Inflammatory macrophage treated with lipopolysaccharide for 1 hour (primary cell): ENCODE measurements at regions not wholly inside any gene's neighbourhood (a gene's known extent, or its start where the extent isn't known, plus 50 kb on each side); places are given as distances from the start of the nearest gene placed in this dataset.
A peak's percentile ranks its signal among the peaks of the same experiment; 100 is the strongest.
"Not testable (repeated sequence)": the region's sequence is repeated elsewhere in the genome, so short reads cannot be mapped to it uniquely, and the experiment has no call there.

Source experiments
- DNase-seq, 2 donors: peaks; one replicate each; pipeline ENCODE4 v3.0.0-alpha.2; 2020 to 2022

DNA sequence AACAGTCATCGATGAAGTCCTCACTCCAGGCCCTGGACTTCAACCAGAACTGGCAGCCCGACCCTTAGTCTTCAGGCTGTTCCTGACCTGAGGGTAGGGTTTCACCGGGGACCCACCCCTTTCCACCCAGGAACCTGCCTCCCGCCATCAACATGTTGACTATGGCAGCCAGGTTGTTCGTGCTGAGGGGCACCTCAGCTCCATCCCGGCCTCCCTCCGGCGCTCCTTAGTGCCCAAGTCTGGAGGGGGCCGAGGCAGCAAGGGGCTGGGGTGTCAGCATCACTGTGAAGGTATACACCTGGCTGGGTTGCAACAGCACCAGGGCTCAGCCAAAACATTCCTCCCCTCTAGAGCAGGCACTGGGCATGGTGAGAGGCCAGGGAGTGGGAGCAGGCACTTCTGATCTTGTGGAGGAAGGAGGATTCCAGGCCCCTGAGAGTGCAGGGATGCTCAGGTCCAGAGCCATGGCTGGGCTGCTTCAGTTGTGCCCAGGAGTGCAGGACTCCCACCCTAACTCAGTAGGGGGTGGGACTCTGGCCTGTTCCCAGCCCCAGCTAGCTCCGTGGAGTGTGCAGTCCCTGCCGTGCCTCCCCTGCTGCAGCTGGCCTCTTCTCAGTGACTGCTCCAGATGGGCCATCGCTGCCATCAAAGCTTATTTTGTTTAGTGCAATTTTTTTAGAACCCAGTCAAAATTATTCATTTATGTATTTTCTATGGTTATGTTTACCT is 1445.9 kb downstream of the PCDH9 start:
- DNase-seq, result no peak

DNA sequence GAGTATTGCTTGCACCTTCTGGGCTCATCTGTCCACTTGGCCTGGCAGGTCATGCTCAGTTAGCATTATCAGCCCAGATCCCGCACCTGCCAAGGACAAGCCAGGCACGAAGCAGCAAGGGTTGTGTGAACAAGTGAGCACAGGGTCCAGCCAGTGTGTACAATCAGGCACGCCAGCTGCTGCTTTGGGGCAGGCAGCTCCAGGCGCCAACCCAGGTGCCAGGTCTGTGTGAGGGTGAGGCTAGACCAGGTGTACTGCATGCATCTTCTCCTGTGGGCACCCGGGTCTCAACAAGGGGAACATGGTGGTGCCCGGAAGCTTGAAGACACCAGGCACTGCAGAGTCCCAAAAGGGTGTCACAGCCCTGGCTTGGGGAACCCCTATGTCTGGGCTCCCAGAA is 1446.8 kb downstream of the PCDH9 start:
- no peak for DNase-seq

DNA sequence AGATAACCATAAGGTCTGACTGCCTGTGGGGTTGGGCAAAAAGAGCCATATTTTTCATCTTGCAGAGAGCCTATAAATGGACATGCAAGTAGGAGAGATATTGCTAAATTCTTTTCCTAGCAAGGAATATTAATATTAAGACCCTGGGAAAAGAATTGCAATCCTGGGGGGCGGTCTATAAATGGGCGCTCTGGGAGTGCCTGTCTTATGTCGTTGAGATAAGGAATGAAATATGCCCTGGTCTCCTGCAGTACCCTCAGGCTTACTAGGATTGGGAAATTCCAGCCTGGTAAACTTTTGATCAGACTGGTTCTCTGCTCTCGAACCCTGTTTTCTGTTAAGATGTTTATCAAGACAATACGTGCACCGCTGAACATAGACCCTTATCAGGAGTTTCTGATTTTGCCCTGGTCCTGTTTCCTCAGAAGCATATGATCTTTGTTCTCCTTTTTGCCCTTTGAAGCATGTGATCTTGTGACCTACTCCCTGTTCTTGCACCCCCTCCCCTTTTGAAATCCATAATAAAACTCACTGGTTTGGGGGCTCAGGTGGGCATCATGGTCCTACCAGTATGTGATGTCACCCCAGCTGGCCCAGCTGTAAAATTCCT is 1458.3 kb downstream of the PCDH9 start:
- not testable (repeated sequence) for DNase-seq

DNA sequence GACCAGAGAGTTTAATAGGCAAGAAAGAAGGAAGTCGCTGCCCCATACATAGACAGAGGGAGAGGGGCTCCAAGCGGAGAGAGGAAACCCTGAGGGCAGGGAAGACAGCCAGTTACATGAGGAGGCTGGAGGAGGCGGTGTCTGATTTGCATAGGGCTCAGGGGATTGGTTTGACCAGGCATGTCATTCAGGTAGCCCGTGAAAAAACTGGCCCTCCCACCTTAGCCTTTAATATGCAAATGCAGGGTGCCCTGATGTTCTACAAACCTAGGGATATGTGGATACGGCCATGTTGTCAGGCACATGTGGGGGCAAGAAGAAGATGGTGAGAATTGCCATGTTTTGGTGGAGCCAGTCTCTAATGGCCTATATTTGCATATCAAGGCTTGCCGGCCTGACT is 1461.6 kb downstream of the PCDH9 start:
- DNase-seq, result no peak

DNA sequence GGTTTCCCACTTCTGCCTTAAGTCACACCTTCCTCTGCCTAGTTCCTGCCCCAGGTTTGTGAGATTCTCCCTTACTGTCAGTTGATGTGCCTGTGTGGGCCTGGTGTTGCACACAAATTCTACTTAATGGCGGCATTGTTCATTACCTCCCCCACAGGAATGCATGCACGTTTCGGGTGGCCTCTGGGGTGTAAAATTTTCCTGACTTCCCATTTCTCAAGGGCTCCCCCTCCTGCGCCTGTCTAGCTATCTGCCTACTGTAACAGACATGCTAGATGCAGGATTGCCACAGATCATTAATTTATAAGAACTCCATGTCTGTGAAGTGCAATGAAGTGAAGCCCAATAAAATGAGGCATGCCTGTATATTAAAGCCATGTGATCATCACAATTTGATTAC is 1466.3 kb downstream of the PCDH9 start:
- DNase-seq, result no peak

DNA sequence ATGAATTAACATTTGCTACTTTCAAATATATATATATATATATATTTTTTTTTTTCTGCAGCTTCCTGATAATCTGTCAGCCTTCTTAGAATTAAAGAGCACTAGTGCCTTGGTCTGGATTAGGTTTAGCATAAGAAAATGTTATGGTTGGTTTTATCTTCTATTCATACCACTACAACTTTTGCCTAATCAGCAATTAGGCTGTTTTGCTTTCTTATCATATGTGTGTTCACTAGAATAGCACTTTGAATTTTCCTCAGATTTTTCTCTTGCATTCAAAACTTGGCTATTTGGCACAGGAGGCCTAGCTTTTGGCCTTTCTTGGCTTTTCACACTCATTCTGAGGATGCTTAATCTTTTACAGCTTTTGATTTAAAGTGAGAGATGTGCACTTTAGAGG is 1468.1 kb downstream of the PCDH9 start:
- no peak for DNase-seq

DNA sequence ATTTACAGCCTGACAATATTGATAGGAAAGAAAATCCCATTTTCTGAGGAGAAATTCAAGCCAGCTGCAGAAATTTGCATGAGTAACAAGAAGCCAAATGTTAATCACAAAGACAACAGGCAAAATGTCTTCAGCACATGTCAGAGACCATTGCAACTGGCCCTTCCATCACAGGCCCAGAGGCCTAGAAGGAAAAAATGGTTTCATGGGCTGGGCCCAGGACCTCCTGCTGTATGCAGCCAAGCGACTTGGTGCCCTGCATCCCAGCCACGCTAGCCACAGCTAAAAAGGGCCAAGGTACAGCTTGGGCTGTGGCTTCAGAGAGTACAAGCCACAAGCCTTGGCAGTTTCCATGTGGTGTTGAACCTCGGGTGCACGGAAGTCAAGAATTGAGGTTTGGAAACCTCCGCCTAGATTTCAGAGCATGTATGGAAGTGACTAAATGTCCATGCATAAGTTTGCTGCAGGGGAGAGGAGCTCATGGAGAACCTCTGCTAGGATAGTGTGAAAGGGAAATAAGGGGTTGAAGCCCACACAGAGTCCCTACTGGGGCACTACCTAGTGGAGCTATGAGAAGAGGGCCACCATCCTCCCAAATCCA is 1474.0 kb downstream of the PCDH9 start:
- no peak for DNase-seq

DNA sequence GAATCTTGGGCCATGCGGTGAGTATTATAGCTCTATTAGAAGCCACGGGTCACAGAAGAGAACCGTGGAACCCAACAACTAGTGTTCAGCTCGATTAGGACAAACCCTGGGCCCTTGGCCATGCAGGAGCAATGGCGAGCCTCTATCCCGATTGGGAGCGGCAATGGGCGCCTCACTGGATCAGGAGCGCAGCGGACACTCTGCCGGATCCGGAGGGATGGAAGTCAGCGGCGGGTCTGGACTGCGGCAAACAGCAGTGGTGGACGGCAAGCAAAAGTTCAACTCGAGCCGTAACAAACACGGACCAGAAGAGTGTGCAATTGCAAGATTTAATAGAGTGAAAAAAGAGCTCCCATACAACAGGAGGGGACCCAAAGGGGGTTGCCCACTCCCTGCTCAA is 1481.9 kb downstream of the PCDH9 start:
- DNase-seq, result no peak

DNA sequence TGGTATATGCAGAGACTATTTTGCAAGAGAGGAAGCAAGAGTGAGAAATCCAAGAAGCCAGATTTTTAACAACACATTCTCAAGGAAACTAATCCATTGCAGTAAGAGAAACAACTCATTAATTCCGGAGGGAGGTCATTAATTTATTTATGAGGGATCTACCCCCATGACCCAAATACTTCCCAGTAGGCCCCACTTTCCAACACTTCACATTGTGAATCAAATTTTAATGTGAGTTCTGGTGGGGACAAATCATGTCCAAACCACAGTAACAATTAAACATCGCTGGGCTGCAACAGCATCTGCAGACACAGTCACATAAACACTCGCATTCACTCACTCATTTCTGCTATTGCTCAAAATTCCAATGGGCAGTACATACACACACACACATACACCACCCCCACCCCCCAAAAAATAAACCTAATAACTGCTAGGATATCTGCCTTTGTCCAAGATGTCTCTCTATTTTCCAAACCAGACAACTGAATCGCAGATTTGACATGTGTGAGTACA is 1483.7 kb downstream of the PCDH9 start:
- no peak for DNase-seq

DNA sequence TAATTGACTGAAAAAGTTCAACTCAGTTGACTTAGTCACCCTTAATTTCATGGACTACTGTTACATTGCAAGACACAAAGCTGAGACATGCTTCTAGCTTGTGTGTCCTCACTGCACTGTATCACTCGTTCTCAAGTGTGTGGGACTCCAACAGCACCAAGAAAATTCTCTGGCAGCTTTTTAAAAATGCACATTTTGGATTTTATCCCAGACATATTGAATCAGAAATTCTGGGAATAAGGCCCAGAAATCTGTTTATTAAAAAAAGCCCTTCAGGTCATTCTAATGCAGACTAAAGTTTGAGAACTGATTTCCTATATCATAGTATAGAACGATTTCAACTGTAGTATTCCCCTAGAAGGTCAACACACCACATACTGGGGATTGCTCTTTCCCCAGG is 1485.3 kb downstream of the PCDH9 start:
- DNase-seq, result no peak

DNA sequence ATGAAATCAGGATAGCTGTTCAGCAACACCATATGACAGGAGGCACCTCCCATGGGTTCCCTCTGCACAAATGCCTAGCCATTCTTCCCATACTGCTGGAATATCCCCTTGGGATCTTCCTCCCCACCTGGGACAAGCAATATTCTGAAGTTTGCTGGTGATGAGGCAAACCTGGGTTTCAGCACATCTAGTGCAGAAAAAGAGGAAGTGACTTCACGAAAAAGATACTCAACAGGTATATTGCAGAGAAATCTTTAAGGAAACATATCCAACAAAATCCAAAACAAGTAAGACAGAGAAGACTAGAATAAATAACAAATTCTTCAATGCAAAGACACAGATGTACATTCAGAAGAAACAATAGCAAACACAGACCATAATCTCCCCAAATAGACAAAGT is 1497.0 kb downstream of the PCDH9 start:
- DNase-seq, result no peak

DNA sequence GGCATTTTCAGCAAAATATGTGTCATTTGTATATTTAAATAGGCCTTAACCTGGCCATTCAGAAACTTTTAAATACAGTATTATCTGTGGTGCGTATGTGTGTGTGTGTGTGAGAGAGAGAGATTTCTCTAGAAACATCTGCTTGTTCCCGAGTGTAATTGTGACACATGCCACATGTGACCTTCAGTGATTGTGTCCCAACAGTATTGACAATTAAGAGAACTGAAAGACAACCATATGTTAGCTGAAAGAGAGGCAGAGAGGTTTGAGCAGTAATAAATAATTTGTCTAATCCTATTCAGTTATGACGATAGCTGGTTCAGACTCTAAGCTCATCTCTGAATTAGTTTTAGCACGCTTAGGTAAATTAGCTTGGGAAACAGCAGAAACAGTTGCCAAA is 1503.1 kb downstream of the PCDH9 start:
- DNase-seq, result no peak

DNA sequence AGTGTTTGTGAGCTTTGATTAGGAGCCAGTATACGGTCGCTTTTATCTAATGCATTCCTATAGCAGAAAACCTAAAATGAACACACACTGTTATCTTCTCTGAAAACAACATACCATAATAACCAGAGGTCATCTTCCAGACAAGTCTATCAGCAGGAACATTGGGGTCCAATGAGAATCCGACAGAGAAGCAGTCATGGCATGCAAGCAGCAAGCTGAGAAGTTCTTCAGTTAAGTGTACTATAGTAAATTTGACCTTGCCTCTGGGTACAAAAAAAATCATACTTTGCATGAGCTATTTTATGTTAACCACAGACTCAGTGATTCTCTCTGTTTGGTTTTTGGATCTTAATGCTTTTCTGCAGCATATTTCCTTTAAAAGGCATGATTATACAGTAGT is 1505.1 kb downstream of the PCDH9 start:
- no peak for DNase-seq

DNA sequence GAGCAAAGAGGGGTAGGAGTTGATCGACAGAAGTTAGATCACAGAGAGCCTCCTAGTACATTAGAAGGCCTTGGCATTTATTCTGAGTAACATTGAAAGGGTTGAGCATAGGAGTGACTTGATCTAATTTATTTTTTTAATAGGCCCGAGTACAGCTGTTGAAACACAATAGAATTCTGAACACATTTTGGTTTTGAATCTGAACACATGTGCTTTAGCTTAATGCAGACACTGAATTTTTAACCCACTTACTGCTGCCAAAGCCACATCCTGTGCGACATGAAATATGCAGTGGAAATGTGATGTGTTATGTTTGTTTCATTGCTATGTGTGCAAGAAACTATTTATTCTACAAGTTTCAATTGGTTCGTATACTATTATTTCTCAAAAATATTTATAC is 1505.9 kb downstream of the PCDH9 start:
- no peak for DNase-seq

DNA sequence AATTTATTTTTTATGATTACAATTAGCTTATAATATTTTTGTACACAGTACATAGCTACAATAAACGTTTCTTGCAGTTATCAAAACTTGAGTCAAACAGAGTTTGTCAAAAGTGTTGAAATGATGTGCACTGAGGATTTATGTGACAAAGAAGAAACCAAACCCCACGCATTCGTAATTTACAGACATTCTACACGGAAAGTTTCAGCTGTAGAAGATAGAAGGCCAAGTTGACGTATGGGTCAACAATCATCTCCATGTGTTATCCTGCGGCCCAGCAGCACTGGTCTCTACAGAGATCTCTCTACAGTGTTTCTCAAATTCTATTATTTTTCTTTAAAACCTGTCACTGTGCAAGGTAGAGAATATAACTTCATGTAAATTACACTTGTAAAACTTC is 1507.6 kb downstream of the PCDH9 start:
- no peak for DNase-seq

DNA sequence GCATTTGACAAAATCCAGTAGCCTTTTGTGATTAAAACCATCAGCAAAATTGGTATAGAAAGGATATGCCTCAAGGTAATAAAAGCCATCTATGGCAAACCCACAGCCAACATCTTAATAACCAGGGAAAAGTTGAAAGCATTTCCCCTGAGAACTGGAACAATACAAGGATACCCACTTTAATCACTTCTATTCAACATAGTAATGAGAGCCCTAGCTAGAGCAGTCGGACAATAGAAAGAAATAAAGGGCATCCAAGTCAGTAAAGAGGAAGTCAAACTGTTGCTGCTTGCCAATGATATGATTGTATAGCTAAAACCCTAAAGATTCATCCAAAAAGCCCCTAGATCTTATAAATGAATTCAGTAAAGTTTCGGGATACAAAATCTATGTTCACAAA is 1510.3 kb downstream of the PCDH9 start:
- no peak for DNase-seq

DNA sequence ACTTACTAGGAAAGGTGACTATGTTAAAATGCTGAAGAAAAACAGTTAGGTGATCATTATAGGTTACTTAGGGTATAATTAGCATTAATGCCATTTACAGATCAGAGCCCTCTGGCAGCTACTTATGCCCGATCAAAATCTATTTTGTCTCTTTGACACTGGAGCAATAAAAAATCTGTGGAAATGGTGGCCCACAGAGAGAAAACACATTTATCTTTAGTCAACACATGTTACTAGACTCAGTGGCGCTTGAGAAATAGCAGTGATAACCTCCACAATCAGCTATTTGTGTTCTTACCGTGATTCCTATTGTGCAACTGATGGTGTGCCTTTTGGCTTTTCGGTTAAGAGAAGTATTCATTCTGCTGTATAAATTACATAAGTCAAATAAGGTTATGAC is 1519.6 kb downstream of the PCDH9 start:
- DNase-seq, result no peak

DNA sequence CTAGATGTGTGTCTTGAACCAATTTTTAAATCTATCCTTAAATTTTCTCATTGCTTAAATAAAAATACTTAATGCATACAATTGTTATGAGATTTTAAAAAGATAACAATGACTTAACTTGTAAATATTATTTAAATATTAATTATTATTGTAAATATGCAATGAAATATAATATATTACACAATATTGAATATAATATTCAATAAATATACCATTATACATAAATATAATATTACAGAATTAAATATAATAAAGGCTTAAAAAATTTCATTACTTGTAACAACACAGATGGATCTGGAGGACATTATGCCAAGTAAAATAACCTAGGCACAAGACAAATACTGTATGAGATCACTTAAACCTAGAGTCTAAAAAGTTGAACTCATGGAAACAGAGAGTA is 1532.3 kb downstream of the PCDH9 start:
- DNase-seq, result no peak

DNA sequence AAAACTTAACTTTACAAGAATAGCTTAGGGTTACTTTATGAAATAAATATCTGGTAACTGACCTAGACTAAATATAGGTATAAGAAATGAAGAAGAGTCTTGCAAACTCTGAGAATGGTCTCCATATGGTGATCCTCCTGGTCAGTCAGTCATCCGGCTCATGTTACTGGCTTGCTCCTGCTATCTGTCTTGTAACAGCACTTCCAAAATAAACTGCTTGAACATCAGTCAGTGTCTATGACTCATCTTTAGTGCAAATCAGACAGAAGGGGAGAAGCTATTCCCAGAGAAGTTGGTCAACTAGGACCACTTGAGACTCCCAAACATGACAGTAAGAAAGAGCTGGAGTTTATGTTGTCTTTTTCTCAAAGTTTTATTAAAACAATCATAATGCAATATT is 1550.9 kb downstream of the PCDH9 start:
- DNase-seq, result no peak

DNA sequence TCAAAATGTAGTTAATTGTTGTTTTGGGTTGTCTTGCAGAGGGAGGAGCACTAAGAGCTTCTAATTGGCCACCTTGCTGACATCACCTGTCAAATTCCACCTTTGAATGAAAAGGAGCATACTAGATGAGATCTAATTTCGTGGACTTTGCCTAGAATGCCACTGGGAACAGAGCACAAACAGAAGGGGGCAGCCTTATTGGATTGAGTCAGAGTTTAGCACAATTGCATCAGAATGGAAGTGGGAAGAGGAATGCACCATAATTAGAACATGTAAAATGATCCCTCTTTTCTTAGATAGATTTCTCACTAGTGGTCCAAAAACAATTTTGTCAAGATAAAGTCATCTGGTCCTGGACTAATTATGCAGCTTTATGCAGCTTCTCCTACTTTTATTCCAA is 1552.2 kb downstream of the PCDH9 start:
- no peak for DNase-seq

DNA sequence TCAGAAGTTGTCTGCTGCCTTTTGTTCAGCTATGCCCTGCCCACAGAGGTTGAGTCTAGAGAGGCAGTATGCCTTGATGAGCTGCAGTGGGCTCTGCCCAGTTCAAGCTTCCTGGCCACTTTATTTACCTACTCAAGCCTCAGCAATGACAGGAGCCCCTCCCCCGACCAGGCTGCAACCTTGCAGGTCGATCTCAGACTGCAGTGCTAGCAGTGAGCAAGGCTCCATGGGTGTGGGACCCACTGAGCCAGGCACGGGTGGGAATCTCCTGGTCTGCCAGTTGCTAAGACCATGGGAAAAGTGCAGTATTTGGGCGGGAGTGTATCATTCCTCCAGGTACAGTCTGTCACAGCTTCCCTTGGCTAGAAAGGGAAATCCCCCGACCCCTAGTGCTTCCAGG is 1554.8 kb downstream of the PCDH9 start:
- not testable (repeated sequence) for DNase-seq

DNA sequence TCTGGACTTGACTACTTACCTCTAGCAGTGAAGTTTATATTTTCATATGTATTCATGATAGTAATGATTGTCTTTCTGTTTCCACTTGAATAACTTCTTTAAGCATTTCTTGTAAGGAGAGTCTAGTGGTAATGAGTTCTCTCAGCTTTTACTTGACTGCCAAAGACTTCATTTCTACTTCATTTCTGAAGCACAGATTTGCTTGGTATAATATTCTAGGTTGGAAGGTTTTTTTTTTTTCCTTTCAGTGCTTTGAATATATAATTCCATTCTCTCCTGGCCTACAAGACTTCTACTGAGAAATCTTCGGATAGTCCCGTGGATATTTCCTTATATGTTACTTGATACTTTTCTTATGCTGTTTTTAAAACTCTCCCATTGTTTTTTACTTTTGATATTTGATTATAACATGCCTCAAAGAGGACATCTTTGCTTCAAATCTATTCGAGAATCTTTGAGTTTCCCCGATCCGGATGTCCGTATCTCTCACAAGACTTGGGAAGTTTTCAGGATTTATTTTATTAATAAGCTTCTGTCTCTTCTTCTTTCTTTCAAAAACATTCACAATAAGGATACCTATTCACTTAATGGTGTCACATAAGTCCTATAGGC is 1560.0 kb downstream of the PCDH9 start:
- DNase-seq, result no peak

DNA sequence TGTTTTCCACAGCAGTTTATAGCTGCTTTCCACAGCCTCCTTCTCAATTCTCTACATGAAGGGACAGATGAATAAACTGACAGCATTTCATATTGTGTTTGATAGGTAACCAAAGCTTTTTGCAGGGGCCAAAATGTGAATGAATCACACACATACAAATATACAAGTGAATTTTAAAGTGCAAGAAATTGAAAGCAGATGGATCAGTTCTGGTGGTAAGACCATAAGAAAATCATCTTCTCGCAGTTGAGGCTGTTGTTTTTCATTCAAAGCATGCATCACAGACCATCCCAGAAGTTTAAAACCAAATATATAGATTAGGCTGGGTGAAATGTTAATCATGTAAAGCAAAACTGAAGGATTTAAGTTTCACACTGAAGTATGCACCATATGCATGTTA is 1569.4 kb downstream of the PCDH9 start:
- DNase-seq, result no peak

DNA sequence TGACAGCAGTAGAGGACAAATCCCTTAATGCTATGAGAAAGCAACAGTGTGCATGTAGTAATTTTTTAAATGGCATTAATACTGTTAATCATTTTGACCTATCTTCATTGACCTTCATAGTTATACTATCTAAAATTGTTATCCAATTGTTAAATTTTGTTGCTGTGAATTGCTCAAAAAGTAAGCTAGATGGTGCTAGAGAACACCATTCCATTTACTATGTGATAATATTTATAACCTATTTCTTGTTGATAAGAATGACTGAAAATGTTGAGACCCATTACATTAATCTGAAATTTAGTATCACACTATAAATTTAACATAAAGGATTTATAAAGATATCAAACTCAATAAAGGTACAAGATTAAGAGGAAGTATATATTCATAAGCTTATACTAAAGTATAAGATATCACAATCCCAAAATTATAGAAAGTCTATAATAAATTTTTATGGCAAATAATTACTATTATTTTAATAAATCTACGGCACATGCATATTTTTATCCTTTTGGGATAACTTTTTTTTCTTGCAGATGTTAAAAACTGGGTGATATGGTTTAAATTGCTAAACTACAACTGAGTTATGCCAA is 1573.3 kb downstream of the PCDH9 start:
- peak in 1 of 2 donors; percentile 1 for DNase-seq
